ENCODE measurements at regions not wholly inside any gene's neighbourhood (a gene's known extent, or its start where the extent isn't known, plus 50 kb on each side); places are given as distances from the start of the nearest gene placed in this dataset.

GRCh38 chr2:21539685-21540084, 415.9 kb downstream of the TDRD15 start:
- no peak for ATAC-seq (ENCODE audit: poor library complexity)

GRCh38 chr2:21543630-21544029, 419.9 kb downstream of the TDRD15 start:
- ATAC-seq (ENCODE audit: poor library complexity) (no peak), DNase-seq (no peak)
- intact Hi-C loops (cut with DNase I) = no loop called here

More at GRCh38 chr2:21539685-21540084, 415.9 kb downstream of the TDRD15 start:
- DNase-seq = no peak
- intact Hi-C loops (cut with DNase I) = no loop called here

GRCh38 chr2:21544392-21544791, 420.6 kb downstream of the TDRD15 start:
- ATAC-seq (ENCODE audit: poor library complexity) = no peak
- DNase-seq = no peak
- intact Hi-C loops (cut with DNase I) = no loop called here

GRCh38 chr2:21552981-21553380, 429.2 kb downstream of the TDRD15 start:
- no peak for ATAC-seq (ENCODE audit: poor library complexity)
- intact Hi-C loops (cut with DNase I) = no loop called here

GRCh38 chr2:21559351-21559750, 435.6 kb downstream of the TDRD15 start:
- ATAC-seq (ENCODE audit: poor library complexity) (no peak), DNase-seq (no peak)
- intact Hi-C loops (cut with DNase I) = no loop called here

More at GRCh38 chr2:21552981-21553380, 429.2 kb downstream of the TDRD15 start:
- no peak for DNase-seq

DNA sequence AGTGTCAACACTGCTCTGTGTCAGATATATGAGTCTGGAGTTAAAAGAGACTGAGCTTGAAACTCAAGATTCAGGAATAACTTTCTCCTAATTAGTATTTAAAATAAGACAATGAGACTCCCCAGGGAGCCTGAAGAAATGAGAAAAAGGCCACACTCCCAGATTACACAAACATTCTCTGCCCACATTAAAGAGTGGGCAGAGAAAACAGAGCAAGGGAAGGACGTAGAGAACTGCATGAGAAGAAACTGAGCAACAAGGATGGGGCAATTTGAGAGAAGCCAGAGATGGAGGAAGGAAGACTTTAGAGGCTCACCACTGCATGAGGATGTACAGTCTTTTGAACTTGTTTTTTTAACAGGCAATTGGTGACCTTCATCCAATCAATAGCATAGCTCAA, 438.2 kb downstream of the TDRD15 start:
- ATAC-seq (ENCODE audit: poor library complexity) (no peak), DNase-seq (no peak)
- intact Hi-C loops (cut with DNase I) = no loop called here

- ATAC-seq (ENCODE audit: poor library complexity) (no peak), DNase-seq (no peak)
- intact Hi-C loops (cut with DNase I) = no loop called here
Observed at GRCh38 chr2:21567395-21567794, 443.6 kb downstream of the TDRD15 start.

DNA sequence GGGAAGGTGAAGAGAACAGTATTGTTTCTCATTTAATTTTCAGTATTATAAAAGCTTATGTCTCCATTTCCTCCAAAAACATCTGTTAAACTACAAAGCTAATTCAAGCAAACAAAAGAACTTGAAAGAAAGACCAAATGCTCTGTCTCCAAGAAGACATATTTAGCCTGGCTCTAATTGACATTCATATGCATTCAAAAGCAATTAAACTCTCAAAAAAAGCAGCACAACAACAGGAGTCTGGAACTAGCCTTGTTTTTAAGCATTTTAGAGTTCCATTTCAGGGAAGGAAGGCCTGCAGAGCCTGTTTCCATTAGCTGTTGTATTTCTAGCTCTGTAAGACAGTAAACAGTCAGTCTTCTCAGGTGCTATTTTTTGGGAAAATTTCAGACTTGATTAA, 447.9 kb downstream of the TDRD15 start:
- no peak for ATAC-seq (ENCODE audit: poor library complexity)
- DNase-seq = no peak
- intact Hi-C loops (cut with DNase I) = no loop called here

- intact Hi-C loops (cut with DNase I) = no loop called here
- ATAC-seq (ENCODE audit: poor library complexity) (no peak), DNase-seq (no peak)
Observed at GRCh38 chr2:21580391-21580790, 456.6 kb downstream of the TDRD15 start.

DNA sequence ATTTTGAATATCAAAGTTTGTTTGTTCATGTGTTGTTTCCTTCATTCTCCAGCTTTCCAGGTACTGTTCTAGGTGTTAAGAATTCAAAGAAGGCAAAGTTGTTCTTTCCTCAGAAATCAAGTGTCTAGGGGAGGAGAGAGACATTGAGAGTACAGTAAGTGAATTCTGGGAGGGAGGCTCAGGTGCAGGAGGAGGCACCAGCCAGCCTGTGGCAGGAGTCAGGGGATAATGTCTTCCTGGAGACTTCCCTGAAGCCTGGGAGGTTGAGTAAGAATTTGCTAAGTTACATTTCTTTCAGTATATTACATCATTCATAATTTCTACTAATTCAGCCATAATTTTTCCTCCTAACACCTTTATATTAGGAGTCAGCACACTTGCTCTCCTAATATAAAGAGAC, 462.1 kb downstream of the TDRD15 start:
- intact Hi-C loops (cut with DNase I) = no loop called here
- DNase-seq (no peak), ATAC-seq (ENCODE audit: poor library complexity) (no peak)

DNA sequence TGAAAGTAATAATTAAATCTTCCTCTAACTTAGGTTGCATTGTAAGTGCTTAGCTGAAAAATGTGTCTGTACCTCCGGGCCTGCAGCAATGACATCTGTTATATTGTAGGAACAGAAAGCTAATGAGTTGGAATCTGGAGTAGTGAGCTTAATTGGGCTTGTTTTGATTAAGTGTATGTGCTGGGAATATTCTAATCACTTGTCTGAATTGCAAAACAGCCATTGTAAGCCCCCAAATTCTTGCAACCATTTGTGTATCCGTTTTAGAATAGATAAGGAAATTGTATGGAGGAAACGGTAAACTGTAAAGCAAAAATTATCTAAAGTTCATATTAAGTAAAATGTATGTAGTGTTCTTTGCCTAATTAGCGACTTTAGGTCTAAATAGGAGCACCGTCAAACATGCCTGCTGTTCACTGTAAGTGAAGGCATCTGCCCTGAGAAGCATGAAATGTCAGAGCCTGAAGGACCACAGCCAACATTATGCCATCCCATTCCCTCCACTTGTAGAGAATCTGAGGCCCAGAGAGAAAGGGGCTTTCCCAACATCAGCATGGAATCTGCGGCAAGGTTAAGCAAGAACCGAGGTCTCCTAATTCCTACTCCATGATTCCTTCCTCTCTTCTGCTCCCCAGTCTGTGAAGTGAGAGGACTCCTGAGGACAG, 466.4 kb downstream of the TDRD15 start:
- DNase-seq (no peak), ATAC-seq (ENCODE audit: poor library complexity) (no peak)
- intact Hi-C loops (cut with DNase I) = no loop called here

- DNase-seq = no peak
- intact Hi-C loops (cut with DNase I) = no loop called here
- ATAC-seq (ENCODE audit: poor library complexity) = no peak
Observed at GRCh38 chr2:21591926-21592325, 468.2 kb downstream of the TDRD15 start.

DNA sequence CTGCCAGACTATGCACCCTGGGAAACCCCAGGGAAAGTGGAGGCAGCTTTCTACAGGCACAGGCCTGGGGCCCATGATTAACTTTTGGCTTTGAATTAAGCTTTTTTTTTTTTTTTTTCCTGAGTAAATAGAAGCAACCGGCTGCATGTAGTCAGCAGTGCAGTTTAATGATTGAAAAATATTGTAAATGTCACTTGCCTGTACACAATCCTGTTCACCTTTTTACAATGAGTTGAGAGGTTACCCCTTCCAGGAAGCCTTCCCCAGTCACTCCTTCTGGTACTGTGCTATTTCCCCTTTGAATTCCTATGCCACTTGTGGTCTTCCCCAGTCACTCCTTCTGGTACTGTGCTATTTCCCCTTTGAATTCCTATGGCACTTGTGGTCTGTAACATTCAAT, 475.6 kb downstream of the TDRD15 start:
- ATAC-seq (ENCODE audit: poor library complexity) (no peak), DNase-seq (no peak)
- intact Hi-C loops (cut with DNase I) = no loop called here

DNA sequence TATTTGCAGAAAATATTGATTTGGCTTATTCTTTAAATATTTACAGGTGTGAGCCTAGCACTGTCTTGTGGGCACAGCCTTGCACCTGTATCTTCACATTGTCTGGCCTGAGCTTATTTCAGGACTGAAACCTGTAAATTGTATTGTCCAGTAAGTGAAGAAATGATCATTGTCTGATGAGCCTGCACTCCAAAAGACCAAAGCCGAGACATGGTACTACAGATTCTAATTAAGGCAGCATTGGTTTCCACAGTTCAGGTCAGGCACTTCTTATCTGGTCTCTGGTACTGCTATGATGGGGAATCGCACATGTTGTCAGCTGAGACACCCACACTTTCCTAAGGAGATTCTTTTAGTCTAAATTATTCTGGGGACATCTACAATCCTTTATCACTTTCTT, 479.0 kb downstream of the TDRD15 start:
- intact Hi-C loops (cut with DNase I) = no loop called here
- DNase-seq (no peak), ATAC-seq (ENCODE audit: poor library complexity) (no peak)

DNA sequence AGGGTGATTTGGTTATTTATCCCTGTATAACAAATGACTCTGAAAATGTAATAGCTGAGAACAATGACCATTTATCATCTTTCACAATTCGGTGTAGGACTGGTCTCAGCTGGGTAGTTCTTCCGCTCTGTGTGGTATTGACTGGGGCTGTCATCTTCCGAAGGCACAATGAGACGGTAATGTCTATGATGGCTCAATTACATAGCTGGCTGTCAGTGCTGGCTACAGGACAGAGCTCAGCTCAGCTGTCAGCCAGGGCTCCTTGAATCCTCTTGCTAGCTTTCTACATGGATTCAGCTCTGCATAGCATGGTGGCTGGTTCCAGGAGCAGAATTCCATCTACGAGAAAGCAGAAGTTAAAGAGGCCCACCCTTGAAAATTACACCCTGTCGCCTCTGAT, 483.8 kb downstream of the TDRD15 start:
- ATAC-seq (ENCODE audit: poor library complexity) (peak; percentile 39), DNase-seq (no peak)
- intact Hi-C loops (cut with DNase I) = no loop called here

DNA sequence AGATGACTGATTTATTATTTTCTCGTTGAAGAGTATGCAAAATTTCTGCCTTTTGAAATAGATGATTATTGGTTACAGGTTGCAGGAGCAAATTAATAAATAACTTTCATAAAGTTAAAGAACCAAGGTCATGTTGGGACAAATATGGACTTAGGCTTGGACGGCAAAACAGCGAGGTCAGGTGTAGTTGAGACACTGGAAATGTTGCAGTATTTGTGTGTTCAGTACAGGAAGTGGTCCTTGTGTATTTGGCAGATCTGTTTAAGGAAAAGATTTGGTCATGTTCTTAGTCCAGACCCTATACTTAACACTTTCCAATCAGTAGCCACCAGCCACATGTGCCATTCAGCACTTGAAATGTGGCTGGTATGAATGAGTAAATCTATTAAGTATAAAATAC, 486.5 kb downstream of the TDRD15 start:
- intact Hi-C loops (cut with DNase I) = no loop called here
- no peak for DNase-seq

GRCh38 chr2:21617885-21618434, 494.2 kb downstream of the TDRD15 start:
- DNase-seq (no peak), ATAC-seq (ENCODE audit: poor library complexity) (no peak)
- intact Hi-C loops (cut with DNase I) = no loop called here

More for the DNA sequence above, 486.5 kb downstream of the TDRD15 start:
- ATAC-seq (ENCODE audit: poor library complexity) = no peak

DNA sequence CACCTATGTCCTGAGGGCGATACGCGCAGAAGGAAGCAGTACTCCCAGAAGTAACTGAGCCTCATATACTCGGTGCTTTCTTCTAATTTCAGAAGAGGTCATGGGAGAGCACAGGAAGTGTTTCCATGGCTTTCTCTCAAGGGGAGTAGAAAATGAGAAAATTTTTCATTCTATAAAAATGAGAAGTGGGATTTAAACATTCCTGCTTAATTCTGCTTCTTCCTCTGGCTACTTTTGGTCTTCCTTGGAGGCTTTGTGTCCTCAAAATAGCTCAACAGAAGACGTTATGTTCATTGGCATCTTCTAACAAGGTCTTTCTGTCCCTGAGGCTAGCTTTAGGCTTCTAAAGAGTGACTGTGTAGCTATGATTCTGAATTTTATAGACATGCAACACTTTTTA, 497.0 kb downstream of the TDRD15 start:
- intact Hi-C loops (cut with DNase I) = no loop called here
- DNase-seq = no peak
- ATAC-seq (ENCODE audit: poor library complexity) = no peak

- DNase-seq (no peak), ATAC-seq (ENCODE audit: poor library complexity) (no peak)
- intact Hi-C loops (cut with DNase I) = no loop called here
Observed at GRCh38 chr2:21627938-21628337, 504.2 kb downstream of the TDRD15 start.

DNA sequence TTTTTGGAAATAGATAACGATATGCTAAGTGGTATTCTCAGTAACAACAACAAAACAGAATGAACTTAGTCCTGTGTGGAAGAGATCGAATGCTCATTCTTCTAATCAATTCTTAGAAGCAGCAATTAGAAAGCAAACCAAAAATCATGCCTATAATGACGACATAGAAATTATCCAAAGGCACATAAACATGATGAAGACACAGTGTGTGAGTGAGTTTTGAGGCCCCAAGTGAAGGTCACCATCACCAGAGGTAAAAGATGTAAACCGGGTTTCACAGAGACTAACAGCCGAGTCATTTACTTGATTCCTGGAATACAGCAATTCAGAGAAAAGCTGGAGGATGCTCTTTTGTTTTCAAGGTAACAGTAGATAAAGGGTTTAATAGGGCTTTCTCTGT, 509.2 kb downstream of the TDRD15 start:
- intact Hi-C loops (cut with DNase I) = no loop called here
- no peak for ATAC-seq (ENCODE audit: poor library complexity)
- DNase-seq = no peak

GRCh38 chr2:21633466-21633865, 509.7 kb downstream of the TDRD15 start:
- intact Hi-C loops (cut with DNase I) = no loop called here
- no peak for DNase-seq
- no peak for ATAC-seq (ENCODE audit: poor library complexity)

Measured in Right ventricle myocardium superior (tissue), 1 donor.